HG03460 (cell line): ENCODE measurements at regions not wholly inside any gene's neighbourhood (a gene's known extent, or its start where the extent isn't known, plus 50 kb on each side); places are given as distances from the start of the nearest gene placed in this dataset.
"Not testable (repeated sequence)": the region's sequence is repeated elsewhere in the genome, so short reads cannot be mapped to it uniquely, and the experiment has no call there.

ENCODE experiments used
- ATAC-seq: cut with Tn5 transposase; IDR thresholded peaks from one replicate; pipeline ENCODE4 v1.9.1; 2021; ENCODE audit not compliant: unreplicated experiment

GRCh38 chr10:62696798-62697197 lies 107.7 kb upstream of the ADO start:
- ATAC-seq, result no peak

- ATAC-seq, result no peak
Measured at GRCh38 chr10:62699148-62699547, 105.4 kb upstream of the ADO start.

DNA sequence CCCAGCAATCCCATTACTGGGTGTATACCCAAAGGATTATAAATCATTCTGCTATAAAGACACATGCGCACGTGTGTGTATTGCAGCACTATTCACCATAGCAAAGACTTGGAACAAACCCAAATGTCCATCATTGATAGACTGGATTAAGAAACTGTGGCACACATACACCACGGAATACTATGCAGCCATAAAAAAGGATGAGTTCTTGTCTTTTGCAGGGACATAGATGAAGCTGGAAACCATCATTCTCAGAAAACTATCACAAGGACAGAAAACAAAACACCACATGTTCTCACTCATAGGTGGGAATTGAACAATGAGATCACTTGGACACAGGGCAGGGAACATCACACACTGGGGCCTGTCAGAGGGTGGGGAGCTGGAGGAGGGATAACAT lies 100.4 kb upstream of the ADO start:
- not testable (repeated sequence) for ATAC-seq

DNA sequence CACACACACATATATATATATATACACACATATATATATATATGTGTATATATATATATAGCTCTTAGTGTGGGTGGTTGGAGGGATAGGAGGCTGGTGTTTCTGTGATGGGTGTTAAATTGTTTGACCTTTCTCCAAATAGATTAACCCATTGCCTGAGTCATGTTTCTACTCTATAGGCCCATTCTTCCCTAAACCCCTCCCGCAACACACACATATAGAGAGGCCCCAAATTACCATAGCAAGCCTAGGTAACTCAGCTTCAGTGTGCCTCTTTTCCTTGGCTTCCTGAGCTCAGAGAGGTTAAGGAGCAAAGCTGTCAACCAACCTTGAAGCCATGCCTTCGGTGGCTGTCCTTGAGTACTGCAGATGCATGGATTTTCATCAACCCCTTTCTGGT lies 98.7 kb upstream of the ADO start:
- ATAC-seq, result no peak

- ATAC-seq, result peak; percentile 66
Measured at GRCh38 chr10:62707810-62708209, 96.7 kb upstream of the ADO start.

GRCh38 chr10:62708569-62708968 lies 96.0 kb upstream of the ADO start:
- peak; percentile 46 for ATAC-seq

GRCh38 chr10:62709200-62709599 lies 95.3 kb upstream of the ADO start:
- no peak for ATAC-seq

DNA sequence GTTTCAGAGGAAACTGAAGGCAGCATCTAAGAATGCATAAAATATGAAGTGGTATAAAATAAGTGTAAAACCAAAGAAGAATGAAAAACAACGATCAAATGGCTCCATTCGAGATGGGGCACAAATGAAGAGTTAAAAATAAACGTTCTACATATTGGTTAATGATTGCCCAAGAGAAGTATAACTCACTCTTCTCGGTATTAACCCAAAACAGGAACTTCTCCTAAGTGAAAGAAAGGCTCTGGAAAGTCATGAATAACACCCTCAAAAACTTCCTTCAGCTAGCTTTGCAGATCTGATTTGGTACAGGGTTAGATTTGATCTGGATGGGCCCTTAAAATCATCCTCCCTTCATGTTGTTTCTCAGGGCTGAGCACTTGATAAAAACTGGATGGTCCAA lies 94.3 kb upstream of the ADO start:
- peak; percentile 43 for ATAC-seq

DNA sequence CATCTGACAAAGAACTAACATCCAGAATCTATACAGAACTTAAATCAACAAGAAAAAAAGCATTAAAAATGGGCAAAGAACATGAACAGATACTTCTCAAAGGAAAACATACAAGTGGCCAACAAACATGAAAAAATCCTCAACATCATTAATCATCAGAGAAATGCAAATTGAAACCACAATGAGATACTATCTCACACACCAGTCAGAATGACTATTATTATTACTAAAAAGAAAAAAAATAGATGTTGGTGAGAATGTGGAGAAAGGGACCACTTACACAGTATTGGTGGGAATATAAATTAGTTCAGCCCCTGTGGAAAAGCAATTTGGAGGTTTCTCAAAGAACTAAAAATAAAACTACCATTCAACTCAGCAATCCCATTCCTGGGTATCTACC lies 89.1 kb upstream of the ADO start:
- ATAC-seq, result no peak

GRCh38 chr10:62718585-62718984 lies 85.9 kb upstream of the ADO start:
- ATAC-seq, result no peak

DNA sequence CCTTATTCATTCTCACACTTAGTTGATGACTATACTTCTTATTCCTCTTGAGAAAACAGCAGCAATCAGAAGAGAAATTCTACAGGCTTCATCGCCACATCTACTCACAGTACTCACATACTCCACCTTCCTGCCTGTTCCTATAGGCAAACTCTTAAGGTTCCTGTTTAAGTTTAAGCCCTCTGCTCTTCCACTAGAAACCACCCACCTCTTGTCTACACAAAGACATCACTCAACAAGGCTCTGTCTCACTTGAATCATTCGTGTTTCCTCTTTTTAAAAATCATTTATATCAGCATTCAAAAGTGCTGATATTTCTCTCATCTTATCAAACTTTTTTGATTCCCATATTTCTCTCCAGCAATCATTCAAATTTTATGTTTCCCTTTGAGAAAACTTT lies 85.5 kb upstream of the ADO start:
- ATAC-seq, result no peak

DNA sequence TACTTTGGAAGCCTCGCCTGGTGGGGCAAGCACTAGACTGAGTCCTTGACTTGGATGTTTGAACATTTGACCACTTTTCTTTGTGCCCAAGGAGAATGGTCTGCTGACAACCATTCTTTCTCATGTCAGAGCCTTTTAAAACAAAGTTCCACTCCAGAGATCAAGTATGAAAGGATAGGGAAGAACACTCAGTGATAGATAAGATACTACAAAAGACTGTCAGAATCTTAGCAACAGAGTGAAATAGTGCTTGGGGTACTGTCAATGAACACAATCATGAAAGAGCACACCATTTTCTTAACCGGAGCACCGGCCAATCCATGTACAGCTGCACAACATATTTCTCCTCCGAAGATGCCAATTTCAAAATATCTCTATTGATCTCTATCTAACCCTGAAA lies 82.8 kb upstream of the ADO start:
- ATAC-seq, result no peak

DNA sequence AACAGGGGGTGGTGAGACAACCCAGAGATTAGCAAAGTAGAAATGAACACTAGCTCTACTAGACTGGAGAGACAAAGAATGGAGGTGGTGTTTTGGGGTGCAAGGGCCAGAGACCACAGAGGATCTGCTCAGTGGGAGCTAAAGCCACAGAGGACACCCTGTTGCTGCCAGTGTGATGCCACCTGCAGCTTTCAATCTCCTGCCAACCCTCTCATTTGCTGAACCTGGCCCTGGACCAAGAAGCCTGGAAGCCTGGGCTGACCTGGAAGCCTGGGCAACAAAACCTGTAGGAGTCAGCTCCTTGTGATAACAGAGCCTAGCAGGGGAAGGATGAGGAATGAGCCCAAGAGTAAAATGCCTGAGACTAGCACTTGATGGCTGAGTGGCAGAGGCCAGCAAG lies 81.1 kb upstream of the ADO start:
- no peak for ATAC-seq

- no peak for ATAC-seq
Measured at GRCh38 chr10:62724465-62724864, 80.1 kb upstream of the ADO start.

GRCh38 chr10:62726142-62726541 lies 78.4 kb upstream of the ADO start:
- peak; percentile 86 for ATAC-seq

- no peak for ATAC-seq
Measured at GRCh38 chr10:62726638-62727037, 77.9 kb upstream of the ADO start.

DNA sequence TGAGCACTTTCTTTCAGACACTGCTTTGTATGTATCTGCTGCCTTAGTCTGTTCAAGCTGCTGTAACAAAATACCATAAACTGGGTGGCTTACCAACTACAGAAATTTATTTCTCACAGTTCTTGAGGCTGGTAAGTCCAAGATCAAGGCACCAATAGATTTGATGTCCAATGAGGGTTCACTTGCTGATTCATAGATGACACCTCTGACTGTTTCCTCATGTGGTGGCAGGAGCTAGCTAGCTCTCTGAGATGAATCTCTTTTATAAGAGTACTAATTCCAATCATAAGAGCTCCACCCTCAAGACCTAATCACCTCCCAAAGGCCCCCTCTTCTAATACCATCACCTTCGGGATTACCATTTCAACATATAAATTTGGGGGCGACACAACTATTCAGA lies 76.6 kb upstream of the ADO start:
- ATAC-seq, result no peak

- ATAC-seq, result no peak
Measured at GRCh38 chr10:62728479-62728878, 76.0 kb upstream of the ADO start.

DNA sequence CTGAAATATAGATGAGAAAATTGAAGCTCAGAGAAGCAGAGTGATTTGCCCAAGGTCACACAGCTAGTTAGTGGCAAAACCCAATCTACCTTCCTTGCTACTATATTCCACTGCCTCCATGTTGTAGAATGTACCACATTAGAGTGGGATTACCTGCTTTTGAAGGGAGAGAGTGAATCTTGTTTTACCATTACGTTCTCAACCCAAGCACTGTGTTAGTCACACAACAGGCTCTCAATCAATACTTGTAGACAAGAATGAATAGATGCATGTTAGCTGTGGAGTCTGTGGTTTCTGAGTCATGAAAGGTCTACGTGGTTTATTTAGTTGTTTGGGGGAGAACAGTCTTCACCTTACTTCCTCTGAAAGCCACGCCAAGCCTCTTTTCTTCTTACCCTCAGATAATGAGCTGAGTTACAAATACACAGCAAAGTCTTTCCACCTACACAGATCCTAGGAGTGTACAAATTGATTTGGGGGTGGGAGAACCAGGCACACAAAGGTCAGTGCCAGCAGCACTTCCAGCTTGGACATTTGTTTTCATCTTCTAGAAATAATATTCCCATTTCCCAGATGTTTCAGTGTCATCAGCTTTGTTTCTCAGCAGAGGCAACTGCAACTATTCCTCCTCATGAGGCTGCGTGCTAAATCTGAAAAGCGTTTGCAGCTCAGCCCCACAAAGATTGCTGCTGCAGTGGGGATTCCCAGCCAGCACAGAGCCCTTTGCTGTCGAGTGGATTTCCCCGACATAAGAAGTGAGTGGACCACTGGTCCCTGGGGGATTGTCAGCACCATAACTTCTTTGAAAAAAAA lies 71.5 kb upstream of the ADO start:
- peak; percentile 73 for ATAC-seq

DNA sequence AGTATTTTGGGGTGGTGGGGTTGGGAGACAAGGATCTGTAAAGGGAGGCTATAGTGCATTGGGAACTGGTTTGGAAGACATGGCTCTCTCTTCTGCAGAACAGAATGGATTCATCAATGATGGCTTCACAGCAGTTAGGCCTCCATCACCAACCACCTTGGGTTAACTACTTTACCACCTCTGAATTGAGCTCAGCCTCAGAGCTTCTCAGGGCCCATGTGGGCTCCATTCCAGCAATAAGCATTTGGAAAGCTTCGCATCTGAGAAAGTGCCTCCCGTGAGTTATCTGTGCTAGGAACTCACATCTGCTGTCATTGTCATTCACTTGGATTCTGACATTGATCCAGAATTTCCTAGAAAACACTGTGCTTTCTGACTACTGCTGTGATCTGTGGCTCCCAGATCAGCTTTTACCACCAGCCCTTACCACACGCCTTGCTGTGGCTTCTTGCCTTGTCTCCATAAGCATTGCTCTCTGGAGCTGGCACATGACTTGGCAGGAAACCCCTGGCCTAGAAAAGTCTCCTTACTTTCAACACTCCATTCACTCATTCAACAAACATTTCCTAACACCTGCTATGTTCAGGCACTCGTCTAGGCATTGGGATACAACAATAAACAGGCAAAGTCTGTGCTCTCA lies 70.7 kb upstream of the ADO start:
- peak; percentile 2 for ATAC-seq

GRCh38 chr10:62734781-62735463 lies 69.6 kb upstream of the ADO start:
- no peak for ATAC-seq
